ENCODE measurements at regions not wholly inside any gene's neighbourhood (a gene's known extent, or its start where the extent isn't known, plus 50 kb on each side); places are given as distances from the start of the nearest gene placed in this dataset.

DNA sequence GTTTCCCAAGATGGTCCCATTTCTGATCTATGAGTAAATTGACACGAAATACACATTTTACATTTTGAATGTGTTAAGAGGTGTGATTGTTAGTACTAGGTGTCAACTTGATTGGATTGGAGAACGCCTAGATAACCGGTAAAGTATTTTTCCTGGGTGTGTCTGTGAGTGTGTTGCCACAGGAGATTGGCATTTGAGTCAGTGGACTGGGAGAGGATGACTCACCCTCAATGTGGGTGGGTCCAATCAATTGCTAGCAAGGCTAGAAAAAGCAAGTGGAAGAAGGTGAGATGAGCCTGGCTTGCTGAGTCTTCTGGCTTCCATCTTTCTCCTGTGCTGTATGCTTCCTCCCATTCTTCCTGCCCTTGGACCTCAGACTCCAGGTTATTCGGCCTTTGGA is 960.7 kb upstream of the PCDH9 start:
- TF ChIP-seq, protein P1, sequence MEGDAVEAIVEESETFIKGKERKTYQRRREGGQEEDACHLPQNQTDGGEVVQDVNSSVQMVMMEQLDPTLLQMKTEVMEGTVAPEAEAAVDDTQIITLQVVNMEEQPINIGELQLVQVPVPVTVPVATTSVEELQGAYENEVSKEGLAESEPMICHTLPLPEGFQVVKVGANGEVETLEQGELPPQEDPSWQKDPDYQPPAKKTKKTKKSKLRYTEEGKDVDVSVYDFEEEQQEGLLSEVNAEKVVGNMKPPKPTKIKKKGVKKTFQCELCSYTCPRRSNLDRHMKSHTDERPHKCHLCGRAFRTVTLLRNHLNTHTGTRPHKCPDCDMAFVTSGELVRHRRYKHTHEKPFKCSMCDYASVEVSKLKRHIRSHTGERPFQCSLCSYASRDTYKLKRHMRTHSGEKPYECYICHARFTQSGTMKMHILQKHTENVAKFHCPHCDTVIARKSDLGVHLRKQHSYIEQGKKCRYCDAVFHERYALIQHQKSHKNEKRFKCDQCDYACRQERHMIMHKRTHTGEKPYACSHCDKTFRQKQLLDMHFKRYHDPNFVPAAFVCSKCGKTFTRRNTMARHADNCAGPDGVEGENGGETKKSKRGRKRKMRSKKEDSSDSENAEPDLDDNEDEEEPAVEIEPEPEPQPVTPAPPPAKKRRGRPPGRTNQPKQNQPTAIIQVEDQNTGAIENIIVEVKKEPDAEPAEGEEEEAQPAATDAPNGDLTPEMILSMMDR (IDR thresholded peaks at IDR 0.05; ENCODE audit: insufficient read depth, low read depth, low read length, missing control alignments), result no peak
- peak; percentile 97 for DNase-seq (ENCODE audit: low read depth)
- H3K4me3 ChIP-seq (ENCODE audit: low read length), result no peak overlapping the region

DNA sequence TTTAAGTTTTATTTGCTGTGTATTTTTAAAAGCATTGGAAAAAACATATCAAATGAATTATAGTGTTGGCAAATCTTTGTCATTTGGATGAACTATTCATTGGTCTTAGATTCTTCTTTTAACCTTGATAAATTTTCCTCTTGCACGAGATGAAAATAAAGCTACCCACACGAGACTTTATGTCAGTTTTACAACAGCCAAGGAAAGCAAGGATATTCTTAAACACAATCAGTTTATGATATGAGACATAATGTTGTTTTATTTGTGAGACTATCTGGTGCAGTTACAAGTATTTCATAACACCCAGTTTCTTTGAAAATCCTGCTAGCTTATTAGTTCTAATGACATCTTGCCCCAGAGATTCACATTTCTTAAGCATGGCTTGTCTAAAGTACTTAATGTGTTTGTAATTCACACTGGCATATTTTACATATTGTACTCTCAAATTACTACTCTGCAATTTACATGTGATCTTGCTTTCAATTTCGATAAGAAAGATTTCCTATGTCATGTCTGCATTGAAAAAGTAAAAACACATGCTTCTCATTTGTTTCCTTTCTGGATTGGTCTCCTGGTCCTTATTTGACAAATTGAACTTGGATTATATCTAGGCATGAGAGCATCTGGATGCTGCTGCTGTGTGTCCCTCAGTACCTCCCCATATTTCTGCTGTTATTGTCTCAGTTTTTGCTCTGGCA is 955.5 kb upstream of the PCDH9 start:
- TF ChIP-seq, protein P1 (IDR thresholded peaks at IDR 0.05; ENCODE audit: insufficient read depth, low read depth, low read length, missing control alignments), result no peak
- H3K4me3 ChIP-seq (ENCODE audit: low read length), result no peak overlapping the region
- DNase-seq (ENCODE audit: low read depth), result peak; percentile 7

GRCh38 chr13:68176475-68176874 is 946.3 kb upstream of the PCDH9 start:
- DNase-seq (ENCODE audit: low read depth), result peak; percentile 48
- H3K4me3 ChIP-seq (ENCODE audit: low read length), result no peak overlapping the region
- TF ChIP-seq, protein P1 (IDR thresholded peaks at IDR 0.05; ENCODE audit: insufficient read depth, low read depth, low read length, missing control alignments), result no peak

DNA sequence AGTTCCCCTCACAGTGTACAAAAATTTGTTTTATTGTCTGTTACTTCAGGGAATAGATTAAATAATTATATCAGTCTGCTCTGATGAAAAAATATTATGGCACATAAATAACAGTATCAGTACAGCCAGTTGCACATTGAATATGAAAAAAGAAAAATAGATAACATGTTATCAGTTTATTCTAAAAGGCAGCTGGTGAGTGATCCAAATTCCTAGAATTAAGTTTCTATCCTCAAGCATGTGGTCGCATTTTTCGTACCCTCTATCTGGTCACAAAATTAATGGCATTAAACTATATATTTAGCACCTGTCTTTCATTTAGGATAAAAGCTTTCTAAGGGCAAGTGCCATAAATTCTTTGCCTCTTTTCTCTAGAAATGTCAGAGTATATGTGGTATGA is 944.8 kb upstream of the PCDH9 start:
- DNase-seq (ENCODE audit: low read depth), result no peak
- TF ChIP-seq, protein P1 (IDR thresholded peaks at IDR 0.05; ENCODE audit: insufficient read depth, low read depth, low read length, missing control alignments), result no peak
- no peak overlapping the region for H3K4me3 ChIP-seq (ENCODE audit: low read length)

DNA sequence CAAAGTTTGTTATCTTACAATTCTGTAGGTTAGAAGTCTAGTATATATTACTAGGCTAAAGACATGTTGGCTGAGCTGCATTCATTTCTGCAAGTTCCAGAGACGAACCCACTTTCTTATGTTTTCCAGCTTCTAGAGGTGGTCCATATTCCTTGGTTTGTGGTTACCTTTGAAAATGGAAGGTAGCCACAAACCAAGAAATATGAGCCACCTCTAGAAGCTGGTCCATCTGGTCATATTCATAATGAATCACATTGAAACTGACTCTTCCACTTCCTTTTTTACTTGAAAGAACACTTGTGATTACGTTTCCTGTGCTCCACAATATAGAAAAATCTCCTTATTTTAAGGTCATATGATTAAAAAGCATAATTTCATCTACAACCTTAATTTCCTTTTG is 943.0 kb upstream of the PCDH9 start:
- peak; percentile 63 for DNase-seq (ENCODE audit: low read depth)
- no peak overlapping the region for H3K4me3 ChIP-seq (ENCODE audit: low read length)
- TF ChIP-seq, protein P1 (IDR thresholded peaks at IDR 0.05; ENCODE audit: insufficient read depth, low read depth, low read length, missing control alignments), result no peak

GRCh38 chr13:68170961-68171360 is 940.8 kb upstream of the PCDH9 start:
- DNase-seq (ENCODE audit: low read depth), result no peak
- H3K4me3 ChIP-seq (ENCODE audit: low read length), result no peak overlapping the region
- TF ChIP-seq, protein P1 (IDR thresholded peaks at IDR 0.05; ENCODE audit: insufficient read depth, low read depth, low read length, missing control alignments), result no peak

GRCh38 chr13:68168448-68168847 is 938.3 kb upstream of the PCDH9 start:
- TF ChIP-seq, protein P1 (IDR thresholded peaks at IDR 0.05; ENCODE audit: insufficient read depth, low read depth, low read length, missing control alignments), result no peak
- peak; percentile 35 for DNase-seq (ENCODE audit: low read depth)

More at GRCh38 chr13:68168448-68168847, 938.3 kb upstream of the PCDH9 start:
- H3K4me3 ChIP-seq (ENCODE audit: low read length), result no peak overlapping the region

All from epithelial cell of esophagus (primary cell).